GM23338 (cell line): ENCODE measurements at regions not wholly inside any gene's neighbourhood (a gene's known extent, or its start where the extent isn't known, plus 50 kb on each side); places are given as distances from the start of the nearest gene placed in this dataset.

ENCODE experiments used
- ATAC-seq: fragments of 200-7000 bp; cut with Tn5 transposase; 3 replicates; pipeline ENCODE4 v1.9.1; 2020
- DNase-seq: peaks from one replicate; pipeline ENCODE4 v3.0.0-alpha.2; 2015; ENCODE audit warnings: low spot score
- H2AFZ ChIP-seq: fragments of 200-600 bp; sonication (generic); 2 replicates; pipeline ENCODE4 v1.8.0; 2016; ENCODE audit warnings: antibody characterized with exemption, mild to moderate bottlenecking, moderate library complexity
- H3F3A ChIP-seq: fragments of 200-600 bp; sonication (generic); replicated peaks from 2 replicates; pipeline ENCODE4 v1.8.0; 2017; ENCODE audit warnings: antibody characterized with exemption, mixed run types, low read depth
- H3K27ac ChIP-seq: fragments of 200-600 bp; sonication (generic); 2 replicates; pipeline ENCODE4 v1.6.1; 2016; ENCODE audit warnings: low read depth
- H3K27me3 ChIP-seq: fragments of 200-600 bp; sonication (generic); 2 replicates; pipeline ENCODE4 v1.8.0; 2016; ENCODE audit warnings: mild to moderate bottlenecking, mixed run types, moderate library complexity; ENCODE audit not compliant: insufficient read depth
- H3K36me3 ChIP-seq: fragments of 200-600 bp; sonication (generic); 2 replicates; pipeline ENCODE4 v1.8.0; 2016; ENCODE audit warnings: mild to moderate bottlenecking; ENCODE audit not compliant: insufficient read depth
- H3K4me1 ChIP-seq: fragments of 200-600 bp; sonication (generic); 2 replicates; pipeline ENCODE4 v1.8.0; 2016; ENCODE audit warnings: mild to moderate bottlenecking, moderate library complexity; ENCODE audit not compliant: insufficient read depth
- H3K4me2 ChIP-seq: fragments of 200-600 bp; sonication (generic); 2 replicates; pipeline ENCODE4 v1.7.1; 2017; ENCODE audit warnings: mixed run types
- H3K4me3 ChIP-seq: fragments of 200-600 bp; sonication (generic); 2 replicates; pipeline ENCODE4 v1.6.1; 2016; ENCODE audit warnings: mixed run types
- H3K79me2 ChIP-seq: fragments of 200-600 bp; sonication (generic); replicated peaks from 2 replicates; pipeline ENCODE4 v1.8.0; 2017; ENCODE audit warnings: mild to moderate bottlenecking; ENCODE audit not compliant: insufficient read depth
- H3K9me2 ChIP-seq: fragments of 200-600 bp; sonication (generic); 2 replicates; pipeline ENCODE4 v1.8.0; 2017; ENCODE audit not compliant: insufficient read depth
- H4K20me1 ChIP-seq: fragments of 200-600 bp; sonication (generic); replicated peaks from 2 replicates; pipeline ENCODE4 v1.8.0; 2017; ENCODE audit warnings: mild to moderate bottlenecking; ENCODE audit not compliant: insufficient read depth
- H3K27ac Mint-ChIP-seq: 2 replicates; pipeline ENCODE4 v1.8.0; 2020; ENCODE audit warnings: inconsistent platforms, mild to moderate bottlenecking, moderate library complexity, mixed read lengths
- H3K27me3 Mint-ChIP-seq: 3 replicates; pipeline ENCODE4 v1.8.0; 2022; ENCODE audit warnings: low read depth, mild to moderate bottlenecking, moderate library complexity, mixed read lengths, inconsistent platforms; ENCODE audit not compliant: insufficient read depth, poor library complexity
- H3K36me3 Mint-ChIP-seq: 3 replicates; pipeline ENCODE4 v1.8.0; 2021; ENCODE audit warnings: low read depth, mild to moderate bottlenecking, inconsistent platforms, moderate library complexity, mixed read lengths
- H3K4me1 Mint-ChIP-seq: 3 replicates; pipeline ENCODE4 v1.8.0; 2020; ENCODE audit warnings: mild to moderate bottlenecking, inconsistent platforms, mixed read lengths
- H3K4me3 Mint-ChIP-seq: 3 replicates; pipeline ENCODE4 v1.8.0; 2021; ENCODE audit warnings: moderate library complexity, mild to moderate bottlenecking, inconsistent platforms, mixed read lengths
- H3K9me3 Mint-ChIP-seq: 3 replicates; pipeline ENCODE4 v1.8.0; 2020; ENCODE audit warnings: moderate library complexity, mild to moderate bottlenecking, inconsistent platforms, mixed read lengths
- CREB1 ChIP-seq: fragments of 250-450 bp; sonication (Bioruptor Pico); IDR thresholded peaks from 2 replicates; pipeline ENCODE4 v1.5.0; 2020; ENCODE audit warnings: low read depth, mild to moderate bottlenecking, moderate library complexity
- JUNB ChIP-seq: IDR thresholded peaks from one replicate; pipeline ENCODE4 v1.6.1; 2016; ENCODE audit warnings: antibody characterized with exemption; ENCODE audit not compliant: unreplicated experiment
- POLR2AphosphoS5 ChIP-seq: IDR thresholded peaks from 2 replicates; pipeline ENCODE4 v1.6.1; 2016; ENCODE audit warnings: antibody characterized with exemption, low read depth
- REST ChIP-seq: IDR thresholded peaks from one replicate; pipeline ENCODE4 v1.6.1; 2018; ENCODE audit warnings: antibody characterized with exemption; ENCODE audit not compliant: unreplicated experiment
- STAT1 ChIP-seq: IDR thresholded peaks from one replicate; pipeline ENCODE4 v1.6.1; 2016; ENCODE audit warnings: antibody characterized with exemption; ENCODE audit not compliant: unreplicated experiment
- ZNF114 ChIP-seq: fragments of 250-450 bp; sonication (Bioruptor Pico); IDR thresholded peaks from 2 replicates; pipeline ENCODE4 v1.5.0; 2020; ENCODE audit warnings: mild to moderate bottlenecking, moderate library complexity
- ZNF331 ChIP-seq: fragments of 250-450 bp; sonication (Bioruptor Pico); IDR thresholded peaks from 2 replicates; pipeline ENCODE4 v1.5.0; 2020; ENCODE audit warnings: low read depth, mild to moderate bottlenecking, moderate library complexity
- TF ChIP-seq, protein P1 (sequence below): IDR thresholded peaks from 2 replicates; pipeline ENCODE4 v1.6.1; 2016; ENCODE audit warnings: antibody characterized with exemption
- TF ChIP-seq, protein P2 (sequence below): fragments of 250-450 bp; sonication (Bioruptor Pico); IDR thresholded peaks from 2 replicates; pipeline ENCODE4 v1.5.0; 2020; ENCODE audit warnings: mild to moderate bottlenecking, moderate library complexity
- TF ChIP-seq, protein P3 (sequence below), 2 experiments: fragments of 200-600 bp in 1 of 2; sonication (generic) in 1 of 2; conservative IDR thresholded peaks; 2 replicates each; pipeline versions ENCODE4 v1.5.1 to v1.6.1; 2016 to 2017; ENCODE audit warnings: antibody characterized with exemption in 2 of 2, low read depth in 2 of 2, mild to moderate bottlenecking in 2 of 2, moderate library complexity in 1 of 2

DNA sequence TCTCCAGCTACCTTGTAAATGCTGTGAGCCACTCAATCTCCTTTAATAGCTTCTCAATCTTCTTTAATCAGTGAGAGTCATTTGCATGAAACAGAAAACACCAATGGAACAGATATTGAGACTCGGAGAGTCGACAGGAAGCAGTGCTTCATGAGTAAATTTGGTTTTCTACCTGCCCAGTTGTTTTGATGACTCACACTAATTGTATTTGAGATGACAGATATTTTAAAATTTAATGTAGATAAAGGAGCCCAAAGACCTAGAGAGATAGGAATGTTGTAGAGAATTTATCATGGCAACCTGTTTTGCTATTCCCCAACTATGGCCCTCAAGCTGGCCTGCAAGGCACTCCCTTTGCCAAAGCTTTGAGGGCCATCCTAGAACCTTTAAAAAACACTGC is 119.1 kb downstream of the CDC42EP3 start (continued):
- TF ChIP-seq REST = no peak
- TF ChIP-seq, protein P1, sequence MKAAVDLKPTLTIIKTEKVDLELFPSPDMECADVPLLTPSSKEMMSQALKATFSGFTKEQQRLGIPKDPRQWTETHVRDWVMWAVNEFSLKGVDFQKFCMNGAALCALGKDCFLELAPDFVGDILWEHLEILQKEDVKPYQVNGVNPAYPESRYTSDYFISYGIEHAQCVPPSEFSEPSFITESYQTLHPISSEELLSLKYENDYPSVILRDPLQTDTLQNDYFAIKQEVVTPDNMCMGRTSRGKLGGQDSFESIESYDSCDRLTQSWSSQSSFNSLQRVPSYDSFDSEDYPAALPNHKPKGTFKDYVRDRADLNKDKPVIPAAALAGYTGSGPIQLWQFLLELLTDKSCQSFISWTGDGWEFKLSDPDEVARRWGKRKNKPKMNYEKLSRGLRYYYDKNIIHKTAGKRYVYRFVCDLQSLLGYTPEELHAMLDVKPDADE = no peak
- no peak for TF ChIP-seq ZNF114 (CRISPR knock-in tag)
- no peak for TF ChIP-seq POLR2AphosphoS5
- no peak for TF ChIP-seq ZNF331 (CRISPR knock-in tag)
- no peak for TF ChIP-seq CREB1
- no peak for TF ChIP-seq JUNB

GRCh38 chr2:37553411-37554154 is 117.9 kb downstream of the CDC42EP3 start:
- peaks cover 3% of the 10 kb centered on the region; the same call in 2 of the 3 replicates for H3K4me1 Mint-ChIP-seq
- Histone ChIP-seq H4K20me1 (no peaks in the 10 kb centered on the region), H2AFZ (no peak overlapping the region), H3F3A (no peaks in the 10 kb centered on the region), H3K9me2 (peaks cover 12% of the 10 kb centered on the region; the same call in 1 of the 2 replicates), H3K27ac (no peak overlapping the region), H3K4me3 (no peak overlapping the region), H3K4me1 (no peaks in the 10 kb centered on the region), H3K27me3 (no peaks in the 10 kb centered on the region), H3K4me2 (no peak overlapping the region), H3K79me2 (no peaks in the 10 kb centered on the region), H3K36me3 (no peaks in the 10 kb centered on the region)
- no peaks in the 10 kb centered on the region for H3K27me3 Mint-ChIP-seq
- ATAC-seq = no peak
- H3K27ac Mint-ChIP-seq = no peak overlapping the region
- H3K4me3 Mint-ChIP-seq = no peak overlapping the region
- no peaks in the 10 kb centered on the region for H3K9me3 Mint-ChIP-seq
- no peaks in the 10 kb centered on the region for H3K36me3 Mint-ChIP-seq
- DNase-seq = no peak
- TF ChIP-seq, protein P2, sequence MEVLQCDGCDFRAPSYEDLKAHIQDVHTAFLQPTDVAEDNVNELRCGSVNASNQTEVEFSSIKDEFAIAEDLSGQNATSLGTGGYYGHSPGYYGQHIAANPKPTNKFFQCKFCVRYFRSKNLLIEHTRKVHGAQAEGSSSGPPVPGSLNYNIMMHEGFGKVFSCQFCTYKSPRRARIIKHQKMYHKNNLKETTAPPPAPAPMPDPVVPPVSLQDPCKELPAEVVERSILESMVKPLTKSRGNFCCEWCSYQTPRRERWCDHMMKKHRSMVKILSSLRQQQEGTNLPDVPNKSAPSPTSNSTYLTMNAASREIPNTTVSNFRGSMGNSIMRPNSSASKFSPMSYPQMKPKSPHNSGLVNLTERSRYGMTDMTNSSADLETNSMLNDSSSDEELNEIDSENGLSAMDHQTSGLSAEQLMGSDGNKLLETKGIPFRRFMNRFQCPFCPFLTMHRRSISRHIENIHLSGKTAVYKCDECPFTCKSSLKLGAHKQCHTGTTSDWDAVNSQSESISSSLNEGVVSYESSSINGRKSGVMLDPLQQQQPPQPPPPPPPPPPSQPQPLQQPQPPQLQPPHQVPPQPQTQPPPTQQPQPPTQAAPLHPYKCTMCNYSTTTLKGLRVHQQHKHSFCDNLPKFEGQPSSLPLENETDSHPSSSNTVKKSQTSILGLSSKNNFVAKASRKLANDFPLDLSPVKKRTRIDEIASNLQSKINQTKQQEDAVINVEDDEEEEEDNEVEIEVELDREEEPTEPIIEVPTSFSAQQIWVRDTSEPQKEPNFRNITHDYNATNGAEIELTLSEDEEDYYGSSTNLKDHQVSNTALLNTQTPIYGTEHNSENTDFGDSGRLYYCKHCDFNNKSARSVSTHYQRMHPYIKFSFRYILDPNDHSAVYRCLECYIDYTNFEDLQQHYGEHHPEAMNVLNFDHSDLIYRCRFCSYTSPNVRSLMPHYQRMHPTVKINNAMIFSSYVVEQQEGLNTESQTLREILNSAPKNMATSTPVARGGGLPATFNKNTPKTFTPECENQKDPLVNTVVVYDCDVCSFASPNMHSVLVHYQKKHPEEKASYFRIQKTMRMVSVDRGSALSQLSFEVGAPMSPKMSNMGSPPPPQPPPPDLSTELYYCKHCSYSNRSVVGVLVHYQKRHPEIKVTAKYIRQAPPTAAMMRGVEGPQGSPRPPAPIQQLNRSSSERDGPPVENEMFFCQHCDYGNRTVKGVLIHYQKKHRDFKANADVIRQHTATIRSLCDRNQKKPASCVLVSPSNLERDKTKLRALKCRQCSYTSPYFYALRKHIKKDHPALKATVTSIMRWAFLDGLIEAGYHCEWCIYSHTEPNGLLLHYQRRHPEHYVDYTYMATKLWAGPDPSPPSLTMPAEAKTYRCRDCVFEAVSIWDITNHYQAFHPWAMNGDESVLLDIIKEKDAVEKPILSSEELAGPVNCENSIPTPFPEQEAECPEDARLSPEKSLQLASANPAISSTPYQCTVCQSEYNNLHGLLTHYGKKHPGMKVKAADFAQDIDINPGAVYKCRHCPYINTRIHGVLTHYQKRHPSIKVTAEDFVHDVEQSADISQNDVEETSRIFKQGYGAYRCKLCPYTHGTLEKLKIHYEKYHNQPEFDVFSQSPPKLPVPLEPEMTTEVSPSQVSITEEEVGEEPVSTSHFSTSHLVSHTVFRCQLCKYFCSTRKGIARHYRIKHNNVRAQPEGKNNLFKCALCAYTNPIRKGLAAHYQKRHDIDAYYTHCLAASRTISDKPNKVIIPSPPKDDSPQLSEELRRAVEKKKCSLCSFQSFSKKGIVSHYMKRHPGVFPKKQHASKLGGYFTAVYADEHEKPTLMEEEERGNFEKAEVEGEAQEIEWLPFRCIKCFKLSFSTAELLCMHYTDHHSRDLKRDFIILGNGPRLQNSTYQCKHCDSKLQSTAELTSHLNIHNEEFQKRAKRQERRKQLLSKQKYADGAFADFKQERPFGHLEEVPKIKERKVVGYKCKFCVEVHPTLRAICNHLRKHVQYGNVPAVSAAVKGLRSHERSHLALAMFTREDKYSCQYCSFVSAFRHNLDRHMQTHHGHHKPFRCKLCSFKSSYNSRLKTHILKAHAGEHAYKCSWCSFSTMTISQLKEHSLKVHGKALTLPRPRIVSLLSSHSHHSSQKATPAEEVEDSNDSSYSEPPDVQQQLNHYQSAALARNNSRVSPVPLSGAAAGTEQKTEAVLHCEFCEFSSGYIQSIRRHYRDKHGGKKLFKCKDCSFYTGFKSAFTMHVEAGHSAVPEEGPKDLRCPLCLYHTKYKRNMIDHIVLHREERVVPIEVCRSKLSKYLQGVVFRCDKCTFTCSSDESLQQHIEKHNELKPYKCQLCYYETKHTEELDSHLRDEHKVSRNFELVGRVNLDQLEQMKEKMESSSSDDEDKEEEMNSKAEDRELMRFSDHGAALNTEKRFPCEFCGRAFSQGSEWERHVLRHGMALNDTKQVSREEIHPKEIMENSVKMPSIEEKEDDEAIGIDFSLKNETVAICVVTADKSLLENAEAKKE = no peak
- TF ChIP-seq JUNB (no peak), POLR2AphosphoS5 (no peak), STAT1 (no peak), CREB1 (no peak)
- TF ChIP-seq, protein P3, sequence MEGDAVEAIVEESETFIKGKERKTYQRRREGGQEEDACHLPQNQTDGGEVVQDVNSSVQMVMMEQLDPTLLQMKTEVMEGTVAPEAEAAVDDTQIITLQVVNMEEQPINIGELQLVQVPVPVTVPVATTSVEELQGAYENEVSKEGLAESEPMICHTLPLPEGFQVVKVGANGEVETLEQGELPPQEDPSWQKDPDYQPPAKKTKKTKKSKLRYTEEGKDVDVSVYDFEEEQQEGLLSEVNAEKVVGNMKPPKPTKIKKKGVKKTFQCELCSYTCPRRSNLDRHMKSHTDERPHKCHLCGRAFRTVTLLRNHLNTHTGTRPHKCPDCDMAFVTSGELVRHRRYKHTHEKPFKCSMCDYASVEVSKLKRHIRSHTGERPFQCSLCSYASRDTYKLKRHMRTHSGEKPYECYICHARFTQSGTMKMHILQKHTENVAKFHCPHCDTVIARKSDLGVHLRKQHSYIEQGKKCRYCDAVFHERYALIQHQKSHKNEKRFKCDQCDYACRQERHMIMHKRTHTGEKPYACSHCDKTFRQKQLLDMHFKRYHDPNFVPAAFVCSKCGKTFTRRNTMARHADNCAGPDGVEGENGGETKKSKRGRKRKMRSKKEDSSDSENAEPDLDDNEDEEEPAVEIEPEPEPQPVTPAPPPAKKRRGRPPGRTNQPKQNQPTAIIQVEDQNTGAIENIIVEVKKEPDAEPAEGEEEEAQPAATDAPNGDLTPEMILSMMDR (conservative IDR thresholded peaks at IDR 0.05; ENCODE audit: low read depth in 2 of 2) = no peak
- TF ChIP-seq, protein P1 = no peak
